ENCODE measurements at regions not wholly inside any gene's neighbourhood (a gene's known extent, or its start where the extent isn't known, plus 50 kb on each side); places are given as distances from the start of the nearest gene placed in this dataset.

DNA sequence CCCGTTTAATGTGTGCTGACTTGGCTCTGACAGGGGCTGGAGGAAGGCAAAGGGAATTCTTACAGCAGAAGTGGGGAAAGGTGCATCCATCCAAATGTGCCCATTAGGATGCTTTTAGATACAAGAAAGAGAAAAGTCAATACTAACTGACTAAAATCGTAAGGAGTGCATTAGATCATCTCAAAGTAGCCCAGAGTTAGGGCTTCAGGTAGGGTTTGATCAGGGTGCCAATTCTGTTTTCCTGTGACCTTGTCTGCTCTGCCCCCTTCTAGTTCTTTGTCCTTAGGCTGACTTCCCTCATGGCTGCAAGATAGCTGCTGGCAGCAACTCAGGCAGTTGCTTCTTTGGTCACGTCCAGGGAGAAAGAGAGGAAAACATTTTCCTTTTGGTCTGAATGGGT lies 240.8 kb downstream of the CDC5L start:
- ATAC-seq (ENCODE audit: insufficient read depth, low read depth) (no peak), DNase-seq (no peak)
- H3K4me1 ChIP-seq (ENCODE audit: insufficient read depth, low read length), result no peaks in the 10 kb centered on the region
- H2AFZ ChIP-seq (ENCODE audit: low read depth, low read length), result no peak overlapping the region
- H3K79me2 ChIP-seq (ENCODE audit: insufficient read depth, low read length), result no peaks in the 10 kb centered on the region
- H3K9me3 ChIP-seq (ENCODE audit: insufficient read depth, low read length, severe bottlenecking), result no peaks in the 10 kb centered on the region
- TF ChIP-seq, protein P1, sequence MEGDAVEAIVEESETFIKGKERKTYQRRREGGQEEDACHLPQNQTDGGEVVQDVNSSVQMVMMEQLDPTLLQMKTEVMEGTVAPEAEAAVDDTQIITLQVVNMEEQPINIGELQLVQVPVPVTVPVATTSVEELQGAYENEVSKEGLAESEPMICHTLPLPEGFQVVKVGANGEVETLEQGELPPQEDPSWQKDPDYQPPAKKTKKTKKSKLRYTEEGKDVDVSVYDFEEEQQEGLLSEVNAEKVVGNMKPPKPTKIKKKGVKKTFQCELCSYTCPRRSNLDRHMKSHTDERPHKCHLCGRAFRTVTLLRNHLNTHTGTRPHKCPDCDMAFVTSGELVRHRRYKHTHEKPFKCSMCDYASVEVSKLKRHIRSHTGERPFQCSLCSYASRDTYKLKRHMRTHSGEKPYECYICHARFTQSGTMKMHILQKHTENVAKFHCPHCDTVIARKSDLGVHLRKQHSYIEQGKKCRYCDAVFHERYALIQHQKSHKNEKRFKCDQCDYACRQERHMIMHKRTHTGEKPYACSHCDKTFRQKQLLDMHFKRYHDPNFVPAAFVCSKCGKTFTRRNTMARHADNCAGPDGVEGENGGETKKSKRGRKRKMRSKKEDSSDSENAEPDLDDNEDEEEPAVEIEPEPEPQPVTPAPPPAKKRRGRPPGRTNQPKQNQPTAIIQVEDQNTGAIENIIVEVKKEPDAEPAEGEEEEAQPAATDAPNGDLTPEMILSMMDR (IDR thresholded peaks at IDR 0.05; ENCODE audit: borderline replicate concordance, extremely low read depth, low read length, poor library complexity, severe bottlenecking), result no peak
- no peak for TF ChIP-seq EZH2 (IDR thresholded peaks at IDR 0.05; ENCODE audit: borderline replicate concordance, low read depth, low read length, severe bottlenecking)
- no peak overlapping the region for H3K4me2 ChIP-seq (ENCODE audit: insufficient read depth, low read length)
- H3K36me3 ChIP-seq (ENCODE audit: insufficient read depth, low read length), result no peaks in the 10 kb centered on the region
- no peaks in the 10 kb centered on the region; the same call in 1 of the 2 replicates for H4K20me1 ChIP-seq (ENCODE audit: insufficient read depth, low read length)
- peaks cover 4% of the 10 kb centered on the region for H3K27me3 ChIP-seq (ENCODE audit: insufficient read depth, low read length, poor library complexity)
- H3K27ac ChIP-seq (ENCODE audit: low read length), result no peak overlapping the region
- H3K4me3 ChIP-seq (ENCODE audit: low read depth in 1 of 2, low read length in 2 of 2), result no peak overlapping the region
- H3K9ac ChIP-seq (ENCODE audit: low read depth, low read length), result no peak overlapping the region

DNA sequence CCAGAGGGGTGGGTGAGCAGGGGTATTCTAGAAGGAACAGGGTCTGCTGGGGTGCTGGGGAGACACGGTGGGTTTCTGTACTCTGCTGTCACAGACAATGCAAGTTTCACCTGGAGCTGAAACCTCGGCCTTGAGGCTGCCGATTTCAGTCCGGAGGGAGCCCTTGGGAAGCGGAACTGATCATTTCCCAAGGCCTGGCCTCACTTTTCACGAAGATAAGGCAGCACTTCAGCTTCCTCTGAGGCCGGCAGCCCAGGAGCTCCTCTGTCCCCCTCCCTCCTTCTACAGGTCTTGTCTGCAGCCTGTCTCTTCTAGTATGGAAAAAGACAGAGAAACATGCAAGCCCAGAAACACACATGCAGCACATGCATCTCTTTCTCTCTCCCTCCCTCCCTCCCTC lies 242.1 kb downstream of the CDC5L start:
- no peak overlapping the region for H3K4me2 ChIP-seq (ENCODE audit: insufficient read depth, low read length)

GRCh38 chr6:44630125-44631028 lies 242.9 kb downstream of the CDC5L start:
- no peaks in the 10 kb centered on the region for H3K4me1 ChIP-seq (ENCODE audit: insufficient read depth, low read length)
- DNase-seq (peak; percentile 12), ATAC-seq (ENCODE audit: insufficient read depth, low read depth) (peak; percentile 45; the same call in 1 of the 3 replicates)
- H3K4me2 ChIP-seq (ENCODE audit: insufficient read depth, low read length), result no peak overlapping the region
- no peak overlapping the region for H3K4me3 ChIP-seq (ENCODE audit: low read depth in 1 of 2, low read length in 2 of 2)
- H2AFZ ChIP-seq (ENCODE audit: low read depth, low read length), result no peak overlapping the region
- no peaks in the 10 kb centered on the region for H3K36me3 ChIP-seq (ENCODE audit: insufficient read depth, low read length)
- H3K9me3 ChIP-seq (ENCODE audit: insufficient read depth, low read length, severe bottlenecking), result no peaks in the 10 kb centered on the region
- no peaks in the 10 kb centered on the region; the same call in 1 of the 2 replicates for H4K20me1 ChIP-seq (ENCODE audit: insufficient read depth, low read length)
- H3K79me2 ChIP-seq (ENCODE audit: insufficient read depth, low read length), result no peaks in the 10 kb centered on the region
- no peak overlapping the region for H3K27ac ChIP-seq (ENCODE audit: low read length)
- peaks cover 4% of the 10 kb centered on the region for H3K27me3 ChIP-seq (ENCODE audit: insufficient read depth, low read length, poor library complexity)
- no peak overlapping the region for H3K9ac ChIP-seq (ENCODE audit: low read depth, low read length)
- TF ChIP-seq EZH2 (IDR thresholded peaks at IDR 0.05; ENCODE audit: borderline replicate concordance, low read depth, low read length, severe bottlenecking), result no peak
- TF ChIP-seq, protein P1 (IDR thresholded peaks at IDR 0.05; ENCODE audit: borderline replicate concordance, extremely low read depth, low read length, poor library complexity, severe bottlenecking), result peak; percentile 48

More for the DNA sequence above, 242.1 kb downstream of the CDC5L start:
- H3K36me3 ChIP-seq (ENCODE audit: insufficient read depth, low read length), result no peaks in the 10 kb centered on the region
- H3K4me3 ChIP-seq (ENCODE audit: low read depth in 1 of 2, low read length in 2 of 2), result no peak overlapping the region
- no peak overlapping the region for H2AFZ ChIP-seq (ENCODE audit: low read depth, low read length)
- no peaks in the 10 kb centered on the region; the same call in 1 of the 2 replicates for H4K20me1 ChIP-seq (ENCODE audit: insufficient read depth, low read length)
- no peak overlapping the region for H3K9ac ChIP-seq (ENCODE audit: low read depth, low read length)
- ATAC-seq (ENCODE audit: insufficient read depth, low read depth) (no peak), DNase-seq (no peak)
- no peaks in the 10 kb centered on the region for H3K4me1 ChIP-seq (ENCODE audit: insufficient read depth, low read length)
- peaks cover 4% of the 10 kb centered on the region for H3K27me3 ChIP-seq (ENCODE audit: insufficient read depth, low read length, poor library complexity)
- no peak overlapping the region for H3K27ac ChIP-seq (ENCODE audit: low read length)
- no peaks in the 10 kb centered on the region for H3K9me3 ChIP-seq (ENCODE audit: insufficient read depth, low read length, severe bottlenecking)
- H3K79me2 ChIP-seq (ENCODE audit: insufficient read depth, low read length), result no peaks in the 10 kb centered on the region
- TF ChIP-seq, protein P1 (IDR thresholded peaks at IDR 0.05; ENCODE audit: borderline replicate concordance, extremely low read depth, low read length, poor library complexity, severe bottlenecking), result no peak
- TF ChIP-seq EZH2 (IDR thresholded peaks at IDR 0.05; ENCODE audit: borderline replicate concordance, low read depth, low read length, severe bottlenecking), result no peak
